Middle frontal gyrus (tissue), 1 donor: ENCODE measurements at regions not wholly inside any gene's neighbourhood (a gene's known extent, or its start where the extent isn't known, plus 50 kb on each side); places are given as distances from the start of the nearest gene placed in this dataset.
"Not testable (repeated sequence)": the region's sequence is repeated elsewhere in the genome, so short reads cannot be mapped to it uniquely, and the experiment has no call there.

Experiments used
- DNase-seq: peaks from one replicate; pipeline ENCODE4 v3.0.0-alpha.2; 2015; ENCODE audit warnings: low spot score; ENCODE audit errors: extremely low spot score

DNA sequence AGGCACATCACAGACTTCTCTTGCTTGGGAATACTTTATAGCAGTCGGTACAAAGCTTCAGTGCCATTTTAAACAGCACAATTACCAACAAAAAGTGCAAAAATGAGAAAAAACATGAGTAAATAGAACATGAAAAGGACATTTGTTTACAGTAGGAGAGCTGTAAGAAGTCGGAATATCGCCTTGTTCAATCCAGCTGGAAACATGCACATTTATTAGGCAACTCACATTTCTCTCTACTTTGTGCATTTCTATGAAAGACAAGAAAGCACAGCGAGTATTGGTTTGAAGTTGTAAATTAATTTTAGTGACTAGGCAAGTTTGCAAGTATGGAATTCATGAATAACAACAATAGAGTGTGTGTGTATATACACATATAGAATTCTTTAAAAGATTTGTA, 484.7 kb downstream of the DACH1 start:
- no peak for DNase-seq

DNA sequence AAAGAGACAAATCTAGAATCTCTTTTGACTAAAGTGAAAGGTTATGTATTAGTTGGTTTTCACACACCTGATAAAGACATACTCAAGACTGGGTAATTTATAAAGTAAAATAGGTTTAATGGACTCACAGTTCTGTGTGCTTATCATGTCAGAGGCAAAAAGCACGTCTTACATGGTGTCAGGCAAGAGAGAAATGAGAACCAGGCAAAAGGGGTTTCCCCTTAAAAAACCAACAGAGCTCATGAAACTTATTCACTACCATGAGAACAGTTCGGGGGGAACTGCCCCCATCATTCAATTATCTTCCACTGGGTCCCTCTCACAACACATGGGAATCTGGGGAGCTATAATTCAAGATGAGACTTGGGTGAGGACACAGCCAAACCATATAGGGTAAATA, 486.8 kb downstream of the DACH1 start:
- DNase-seq: no peak

GRCh38 chr13:71378961-71379905, 487.8 kb downstream of the DACH1 start:
- no peak for DNase-seq

DNA sequence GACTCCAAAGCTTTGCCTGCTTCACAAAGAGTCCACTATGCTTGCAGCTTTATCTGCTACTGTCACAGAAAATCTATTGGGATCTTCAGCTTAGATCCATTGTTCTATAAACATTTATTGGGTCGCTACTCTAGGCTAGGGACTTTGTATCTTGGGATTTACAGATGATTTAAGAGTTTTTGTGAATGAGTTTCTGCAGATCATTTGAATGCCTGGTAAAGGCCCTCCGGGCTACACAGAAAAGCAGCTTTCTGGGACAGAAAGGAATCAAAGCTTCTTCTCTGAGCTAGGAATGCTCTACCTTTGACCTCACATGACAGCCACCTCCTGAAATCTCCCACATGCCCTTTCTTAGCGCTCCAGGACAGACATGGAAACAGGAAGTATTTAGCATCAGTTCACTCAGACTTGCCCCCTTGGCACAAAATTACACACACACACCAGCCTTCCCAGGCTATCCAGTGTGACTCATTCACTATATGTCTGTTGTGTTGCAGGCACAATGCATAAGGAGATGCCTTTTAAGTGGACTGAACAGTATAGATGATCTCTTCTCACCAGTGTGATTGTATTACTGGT, 492.4 kb downstream of the DACH1 start:
- DNase-seq: no peak

GRCh38 chr13:71368336-71368735, 498.7 kb downstream of the DACH1 start:
- no peak for DNase-seq

DNA sequence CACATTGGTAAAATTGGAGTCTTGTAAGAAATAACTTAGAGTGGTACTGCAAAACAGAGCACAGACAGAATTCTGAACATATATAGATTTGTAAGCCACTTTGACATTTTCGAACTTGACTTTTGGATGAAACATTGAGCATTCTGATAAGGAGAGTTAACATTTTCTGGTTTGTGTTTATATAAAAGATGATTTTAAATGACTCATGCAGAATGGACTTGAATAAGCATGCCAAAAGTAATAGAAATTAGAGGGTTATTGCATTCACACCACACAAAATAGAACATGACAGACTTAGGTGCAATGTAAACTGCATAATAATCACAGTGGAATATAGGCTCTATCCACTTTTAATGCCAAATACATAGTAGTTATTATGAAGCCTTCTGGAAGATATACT, 507.0 kb downstream of the DACH1 start:
- DNase-seq: no peak

DNA sequence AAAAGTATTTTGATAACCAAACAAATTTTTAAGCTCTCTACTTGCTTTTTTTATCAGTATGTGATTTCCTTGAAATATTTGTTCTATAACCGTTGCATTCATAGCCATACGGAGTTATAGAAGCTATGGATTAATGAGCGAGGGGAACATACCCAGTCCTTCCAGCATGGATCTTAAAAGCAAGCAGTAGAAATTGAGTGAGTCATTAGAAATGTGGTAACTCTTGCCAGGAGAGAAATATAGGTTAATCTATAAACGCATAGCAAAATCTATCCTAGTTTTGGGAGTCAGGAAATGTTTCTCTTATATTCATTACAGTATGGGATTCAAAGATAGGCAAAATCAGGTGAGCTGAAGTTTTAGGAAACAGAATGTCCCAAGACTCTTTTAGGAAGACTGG, 507.4 kb downstream of the DACH1 start:
- no peak for DNase-seq

DNA sequence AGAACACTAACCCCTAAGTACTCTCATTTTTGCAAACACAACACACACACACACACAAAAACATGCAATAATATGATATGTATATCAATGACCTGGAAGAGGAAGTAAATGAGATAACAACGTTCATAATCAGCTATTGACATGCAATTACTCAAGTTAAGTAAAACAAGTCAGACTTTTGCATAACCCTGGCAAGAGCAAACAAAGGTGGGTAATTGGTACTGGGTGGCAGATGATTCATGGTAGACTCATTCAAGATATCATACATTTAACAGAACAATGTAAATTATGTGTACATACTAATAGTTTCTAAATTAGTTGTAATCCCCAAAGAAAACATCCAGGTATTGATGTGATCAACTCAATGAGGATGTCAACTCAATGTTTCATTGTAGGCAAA, 508.8 kb downstream of the DACH1 start:
- DNase-seq: no peak

DNA sequence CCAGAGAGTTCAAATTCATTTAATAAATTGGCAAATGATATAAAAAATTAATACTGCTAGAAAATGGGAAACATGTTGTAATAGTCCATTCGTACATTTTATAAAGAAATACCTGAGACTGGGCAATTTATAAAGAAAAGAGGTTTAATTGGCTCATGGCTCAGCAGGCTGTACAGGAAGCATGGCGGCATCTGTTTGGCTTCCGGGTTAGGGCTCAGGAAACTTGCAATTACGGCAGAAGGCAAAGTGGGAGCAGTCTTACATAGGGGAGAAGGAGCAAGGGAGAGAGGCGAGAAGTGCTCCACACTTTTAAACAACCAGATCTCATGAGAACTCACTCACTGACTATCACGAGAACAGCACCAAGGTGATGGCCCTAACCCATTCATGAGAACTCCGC, 512.0 kb downstream of the DACH1 start:
- no peak for DNase-seq

DNA sequence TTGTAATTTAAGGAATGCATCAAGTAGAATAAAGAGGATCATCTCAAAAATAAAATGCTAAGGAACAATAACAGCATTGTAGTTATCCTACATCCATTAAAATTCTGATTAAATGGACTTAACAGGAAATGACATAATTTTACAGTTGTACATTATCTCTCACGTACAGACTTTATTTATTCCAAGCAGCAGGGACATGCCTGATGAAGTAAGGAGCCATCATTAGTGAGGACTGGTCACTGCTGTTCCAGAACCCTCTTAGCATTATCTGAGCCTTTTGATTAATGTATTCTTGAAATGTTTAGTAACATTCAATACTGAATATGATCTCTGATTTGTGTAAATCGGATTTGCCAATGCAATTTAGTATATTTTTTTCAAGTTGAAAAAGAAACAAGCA, 516.1 kb downstream of the DACH1 start:
- no peak for DNase-seq

- not testable (repeated sequence) for DNase-seq
Measured at GRCh38 chr13:71345856-71346255, 521.1 kb downstream of the DACH1 start.

- DNase-seq: no peak
Measured at GRCh38 chr13:71339736-71340135, 527.3 kb downstream of the DACH1 start.

GRCh38 chr13:71339005-71339404, 528.0 kb downstream of the DACH1 start:
- DNase-seq: no peak

GRCh38 chr13:71338070-71338469, 528.9 kb downstream of the DACH1 start:
- DNase-seq: no peak

GRCh38 chr13:71327266-71327665, 539.7 kb downstream of the DACH1 start:
- no peak for DNase-seq

GRCh38 chr13:71325556-71325955, 541.4 kb downstream of the DACH1 start:
- no peak for DNase-seq

DNA sequence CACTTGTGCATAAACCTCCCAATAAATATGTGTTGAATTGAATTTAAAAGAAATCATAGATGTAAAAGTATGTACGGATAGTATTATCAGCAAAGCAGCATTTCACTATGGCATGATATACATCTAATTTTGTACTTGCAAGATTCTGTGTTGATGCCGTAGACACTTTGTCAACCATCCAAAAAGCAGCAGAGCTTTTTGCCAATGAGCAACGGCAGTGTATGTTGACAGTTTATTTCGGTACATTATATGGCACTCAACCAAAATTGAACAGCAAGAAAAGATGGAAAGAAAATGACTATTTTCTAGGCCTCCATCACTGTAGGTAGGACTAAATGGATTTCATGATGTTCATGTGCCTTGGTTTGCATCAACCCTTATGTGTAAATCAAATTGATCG, 543.7 kb downstream of the DACH1 start:
- DNase-seq: no peak

GRCh38 chr13:71320452-71320851, 546.6 kb downstream of the DACH1 start:
- DNase-seq: no peak

GRCh38 chr13:71316792-71317363, 550.1 kb downstream of the DACH1 start:
- DNase-seq: no peak

- no peak for DNase-seq
Measured at GRCh38 chr13:71312923-71313322, 554.1 kb downstream of the DACH1 start.

DNA sequence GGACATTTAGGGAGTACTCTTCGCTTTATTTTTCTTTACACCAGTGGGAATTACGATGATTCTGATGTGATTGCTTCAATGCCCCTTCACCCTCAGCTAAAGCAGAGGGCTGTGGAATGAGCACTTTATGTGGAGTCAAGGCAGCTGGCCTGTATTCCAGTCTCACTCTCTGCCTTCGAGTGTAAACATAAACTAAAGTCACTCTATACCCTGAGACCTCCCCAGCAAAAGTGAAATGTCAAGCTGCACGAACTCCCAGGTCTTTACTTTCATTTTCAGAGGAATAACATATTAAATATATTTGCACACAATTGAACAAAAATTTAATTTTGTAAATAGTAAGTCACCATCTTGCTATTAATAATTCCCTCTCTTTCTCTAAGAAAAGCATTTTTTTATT, 557.1 kb downstream of the DACH1 start:
- DNase-seq: no peak

DNA sequence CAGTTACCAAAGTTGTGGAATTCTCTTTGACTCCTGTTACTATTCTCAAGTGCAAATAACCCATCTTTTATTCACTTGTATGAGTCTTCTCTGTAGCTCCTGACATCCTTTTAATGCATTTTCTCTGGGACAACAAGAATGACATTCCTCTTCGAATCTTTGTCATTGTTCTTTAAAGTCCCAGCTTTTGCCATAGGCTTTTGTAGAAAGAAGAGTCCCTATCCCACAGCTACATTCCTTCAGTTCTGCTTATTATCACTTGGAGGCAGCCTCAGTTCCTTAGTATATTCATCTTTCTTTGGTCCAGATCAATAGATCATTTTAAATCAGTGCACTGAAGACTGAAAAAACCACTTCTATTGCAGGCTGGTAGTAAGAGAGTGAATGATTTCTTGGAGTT, 560.2 kb downstream of the DACH1 start:
- no peak for DNase-seq

- no peak for DNase-seq
Measured at GRCh38 chr13:71304861-71305260, 562.1 kb downstream of the DACH1 start.
